PC-9 (cell line): ENCODE measurements at regions not wholly inside any gene's neighbourhood (a gene's known extent, or its start where the extent isn't known, plus 50 kb on each side); places are given as distances from the start of the nearest gene placed in this dataset.

Experiments
- BruUV-seq: library from RNA; stranded (reverse); fragments of 400-500 nt; replicated peaks from 2 replicates; lab custom pipeline; 2021; lab: Mats Ljungman, UMichigan
- CTCF ChIA-PET: fragments of 300-600 bp; sonication (Branson Sonifier 250); formaldehyde crosslinking; loops from one replicate; lab custom pipeline; 2022; ENCODE audit warnings: antibody characterized with exemption; lab: Charles Lee
- POLR2A ChIA-PET: fragments of 300-600 bp; sonication (Branson Sonifier 250); formaldehyde crosslinking; loops from one replicate; lab custom pipeline; 2022; ENCODE audit warnings: antibody characterized with exemption; ENCODE audit not compliant: unreplicated experiment; lab: Charles Lee
- DNase-seq, 2 experiments: peaks; one replicate each; pipeline versions ENCODE4 v3.0.0 to v3.0.0-alpha.2; 2015 to 2022; ENCODE audit warnings: mixed read lengths in 1 of 2
- H2AFZ ChIP-seq: fragments of 200-600 bp; sonication (generic); 2 replicates; pipeline ENCODE4 v1.8.1; 2017; ENCODE audit warnings: antibody characterized with exemption
- H3F3A ChIP-seq: fragments of 200-600 bp; sonication (generic); 2 replicates; pipeline ENCODE4 v1.8.1; 2017; ENCODE audit warnings: antibody characterized with exemption, mild to moderate bottlenecking, low read depth; ENCODE audit not compliant: insufficient read depth
- H3K27ac ChIP-seq: fragments of 200-600 bp; sonication (generic); 2 replicates; pipeline ENCODE4 v1.6.1; 2016; ENCODE audit warnings: mixed run types
- H3K27me3 ChIP-seq: fragments of 200-600 bp; sonication (generic); 2 replicates; pipeline ENCODE4 v1.6.1; 2016; ENCODE audit warnings: low read depth, mixed run types; ENCODE audit not compliant: insufficient read depth
- H3K36me3 ChIP-seq: fragments of 200-600 bp; sonication (generic); 2 replicates; pipeline ENCODE4 v1.6.1; 2016; ENCODE audit warnings: low read depth, mixed run types
- H3K4me1 ChIP-seq: fragments of 200-600 bp; sonication (generic); replicated peaks from 2 replicates; pipeline ENCODE4 v1.6.1; 2016; ENCODE audit warnings: mixed run types; ENCODE audit not compliant: insufficient read depth
- H3K4me2 ChIP-seq: fragments of 200-600 bp; sonication (generic); 2 replicates; pipeline ENCODE4 v1.6.1; 2017; ENCODE audit warnings: mixed run types
- H3K4me3 ChIP-seq: fragments of 200-600 bp; sonication (generic); 2 replicates; pipeline ENCODE4 v1.6.1; 2016; ENCODE audit warnings: mixed run types
- H3K79me2 ChIP-seq: fragments of 200-600 bp; sonication (generic); 2 replicates; pipeline ENCODE4 v1.6.1; 2017; ENCODE audit warnings: low read depth, mixed run types
- H3K9me2 ChIP-seq: fragments of 200-600 bp; sonication (generic); 2 replicates; pipeline ENCODE4 v1.8.1; 2017; ENCODE audit warnings: mild to moderate bottlenecking; ENCODE audit not compliant: insufficient read depth
- H3K9me3 ChIP-seq: fragments of 200-600 bp; sonication (generic); 2 replicates; pipeline ENCODE4 v1.8.1; 2016; ENCODE audit warnings: low read depth; ENCODE audit not compliant: insufficient read depth
- H4K20me1 ChIP-seq: fragments of 200-600 bp; sonication (generic); 2 replicates; pipeline ENCODE4 v1.8.1; 2017; ENCODE audit not compliant: insufficient read depth
- CTCF ChIP-seq: fragments of 200-600 bp; sonication (generic); conservative IDR thresholded peaks from 2 replicates; pipeline ENCODE4 v1.6.1; 2017; ENCODE audit warnings: mixed run types, antibody characterized with exemption, mild to moderate bottlenecking, moderate library complexity
- EZH2 ChIP-seq: fragments of 200-600 bp; sonication (generic); IDR thresholded peaks from 2 replicates; pipeline ENCODE4 v1.8.0; 2017; ENCODE audit warnings: antibody characterized with exemption, low read depth
- intact Hi-C: fragments of 100-400 bp; cut with micrococcal nuclease; formaldehyde crosslinking; loops from one replicate; pipeline ENCODE4 v1.10.0; 2022; ENCODE audit not compliant: unreplicated experiment

GRCh38 chr4:24298911-24299310 lies 285.4 kb downstream of the DHX15 start:
- H3K4me2 ChIP-seq = no peak overlapping the region
- H3K27me3 ChIP-seq = no peaks in the 10 kb centered on the region
- DNase-seq = no peak
- no peak overlapping the region for H3K4me3 ChIP-seq
- intact Hi-C loops = no loop called here
- H3K4me1 ChIP-seq = no peaks in the 10 kb centered on the region
- H4K20me1 ChIP-seq = no peaks in the 10 kb centered on the region
- TF ChIP-seq EZH2 = no peak
- no peak for TF ChIP-seq CTCF
- POLR2A ChIA-PET = no interaction called here
- H3K27ac ChIP-seq = no peak overlapping the region
- H3K9me3 ChIP-seq = no peaks in the 10 kb centered on the region
- no TSS peak for BruUV-seq
- no peaks in the 10 kb centered on the region for H3F3A ChIP-seq
- H2AFZ ChIP-seq = no peak overlapping the region
- H3K79me2 ChIP-seq = no peaks in the 10 kb centered on the region
- CTCF ChIA-PET = no interaction called here
- H3K36me3 ChIP-seq = no peaks in the 10 kb centered on the region
- H3K9me2 ChIP-seq = no peaks in the 10 kb centered on the region

- Histone ChIP-seq H3K9me2 (no peaks in the 10 kb centered on the region), H4K20me1 (no peaks in the 10 kb centered on the region), H3K4me2 (no peak overlapping the region), H2AFZ (no peak overlapping the region), H3K79me2 (no peaks in the 10 kb centered on the region), H3K27ac (no peak overlapping the region), H3K9me3 (no peaks in the 10 kb centered on the region), H3F3A (no peaks in the 10 kb centered on the region), H3K27me3 (no peaks in the 10 kb centered on the region), H3K4me3 (no peak overlapping the region), H3K36me3 (no peaks in the 10 kb centered on the region), H3K4me1 (no peaks in the 10 kb centered on the region)
- no TSS peak for BruUV-seq
- TF ChIP-seq EZH2 (no peak), CTCF (no peak)
- ChIA-PET POLR2A (no interaction called here), CTCF (no interaction called here)
- DNase-seq = no peak
- intact Hi-C loops = no loop called here
Measured at GRCh38 chr4:24287096-24287495, 297.3 kb downstream of the DHX15 start.

- no peaks in the 10 kb centered on the region for H3K4me1 ChIP-seq
- H3K27ac ChIP-seq = no peak overlapping the region
- H3K36me3 ChIP-seq = no peaks in the 10 kb centered on the region
- H3K4me2 ChIP-seq = no peak overlapping the region
- TF ChIP-seq EZH2 (no peak), CTCF (no peak)
- CTCF ChIA-PET = no interaction called here
- no peaks in the 10 kb centered on the region for H3K27me3 ChIP-seq
- H4K20me1 ChIP-seq = no peaks in the 10 kb centered on the region
- no peaks in the 10 kb centered on the region for H3F3A ChIP-seq
- DNase-seq = no peak
- no peaks in the 10 kb centered on the region for H3K9me2 ChIP-seq
- H3K4me3 ChIP-seq = no peak overlapping the region
- intact Hi-C loops = no loop called here
- H3K79me2 ChIP-seq = no peaks in the 10 kb centered on the region
- no peaks in the 10 kb centered on the region for H3K9me3 ChIP-seq
- no peak overlapping the region for H2AFZ ChIP-seq
- POLR2A ChIA-PET = no interaction called here
- BruUV-seq = no TSS peak
Measured at GRCh38 chr4:24285759-24286158, 298.6 kb downstream of the DHX15 start.
